ENCODE measurements at regions not wholly inside any gene's neighbourhood (a gene's known extent, or its start where the extent isn't known, plus 50 kb on each side); places are given as distances from the start of the nearest gene placed in this dataset.

DNA sequence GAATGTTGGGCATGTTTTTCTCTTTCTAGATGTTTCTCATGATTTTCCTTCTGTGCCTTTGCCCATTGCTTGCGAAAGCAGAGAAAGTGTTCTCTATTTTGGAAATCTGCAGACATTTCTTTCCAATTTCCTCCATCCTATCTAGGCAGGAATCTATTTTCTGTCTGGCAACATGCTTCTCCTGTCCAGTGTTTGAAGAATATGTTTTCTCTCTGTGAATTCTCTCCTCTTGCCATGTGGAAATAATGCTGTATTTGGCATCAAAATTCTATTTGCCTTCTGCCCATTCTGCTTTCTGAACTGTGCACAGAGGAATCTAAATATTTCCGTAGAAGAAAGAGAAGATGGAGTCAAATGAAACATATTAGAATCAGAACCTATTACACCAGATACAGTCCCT is 833.3 kb downstream of the CDH9 start:
- DNase-seq (ENCODE audit: low spot score): no peak

DNA sequence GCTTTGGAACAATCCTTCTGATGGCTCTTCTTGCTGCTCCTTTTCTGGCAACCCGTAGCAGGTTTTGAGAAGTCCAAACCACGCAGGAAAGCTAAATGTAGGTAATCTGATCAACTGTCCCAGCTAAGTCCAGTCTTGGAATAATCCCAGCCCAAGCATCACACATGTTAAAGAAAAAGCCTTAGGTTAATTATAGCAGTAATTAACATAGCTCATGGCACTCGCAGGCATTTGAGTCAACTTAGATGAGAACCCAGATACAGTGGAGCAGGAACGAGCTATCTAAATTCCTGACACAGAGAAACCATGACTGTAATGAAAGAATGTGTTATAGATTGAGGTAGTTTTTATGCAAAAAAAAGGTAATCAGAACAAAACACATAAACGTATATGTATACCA is 844.8 kb downstream of the CDH9 start:
- DNase-seq (ENCODE audit: low spot score): no peak

DNA sequence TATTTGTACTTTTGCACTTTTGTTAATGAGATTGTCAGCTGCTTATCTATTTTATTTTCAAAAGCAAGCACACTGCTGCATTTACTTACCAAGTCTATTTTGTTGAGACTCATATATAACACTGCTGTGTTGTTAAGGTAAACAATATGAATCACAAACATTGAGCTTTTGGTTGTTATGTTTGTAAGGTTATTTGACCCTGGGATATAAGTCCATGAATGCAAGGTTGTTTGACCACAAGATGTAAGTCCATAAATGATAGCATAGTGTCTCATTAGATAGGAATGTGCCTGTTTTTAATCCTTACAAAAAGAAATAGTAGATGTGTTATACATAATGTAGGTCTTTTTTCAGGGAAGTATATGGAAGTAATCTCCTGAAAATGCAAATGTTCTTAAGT is 845.9 kb downstream of the CDH9 start:
- no peak for DNase-seq (ENCODE audit: low spot score)

DNA sequence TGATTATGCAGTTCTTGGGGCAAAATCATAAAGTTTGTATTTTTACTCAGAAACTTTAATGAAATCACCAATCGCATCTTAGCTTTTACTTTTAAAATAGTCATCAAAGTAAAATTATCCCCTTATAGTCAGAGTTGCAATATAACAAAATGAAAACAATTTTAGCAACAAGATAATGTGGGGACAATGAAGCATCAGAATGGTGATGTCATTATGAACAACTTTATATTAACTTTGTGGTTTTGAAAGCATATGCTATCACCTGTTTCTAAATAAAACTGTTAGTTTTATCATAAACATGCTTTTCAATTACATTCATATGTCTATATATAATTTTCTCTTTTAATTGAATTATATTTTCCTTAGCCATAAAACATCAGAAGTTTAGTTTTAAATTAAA is 856.8 kb downstream of the CDH9 start:
- DNase-seq (ENCODE audit: low spot score): no peak

DNA sequence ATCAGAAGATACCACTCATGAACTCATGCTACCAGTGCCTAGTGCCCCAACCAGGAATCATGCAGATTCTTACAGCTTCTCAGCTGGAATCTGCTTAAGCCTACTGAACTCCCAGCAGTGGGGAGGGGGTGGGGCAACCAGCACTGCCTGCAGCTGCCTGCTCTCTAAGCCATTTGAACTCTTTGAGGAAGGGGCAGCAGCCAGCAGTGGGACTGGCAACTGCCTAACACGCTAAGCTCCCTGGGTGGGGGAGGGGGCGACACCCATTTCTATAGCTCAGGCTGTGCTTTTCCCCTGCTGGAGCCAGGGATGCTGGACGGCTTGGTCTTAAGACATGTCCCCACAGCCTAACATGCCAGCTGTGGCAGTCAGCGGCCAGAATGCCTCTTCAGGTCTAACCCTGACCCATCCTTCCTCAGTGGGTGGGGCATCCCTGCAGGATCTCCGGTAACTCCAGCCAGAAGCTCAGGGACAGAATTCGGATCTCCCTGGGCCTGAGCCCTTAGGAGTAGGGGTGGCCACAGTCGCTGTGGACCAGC is 889.7 kb downstream of the CDH9 start:
- peak; percentile 73 for DNase-seq (ENCODE audit: low spot score)

DNA sequence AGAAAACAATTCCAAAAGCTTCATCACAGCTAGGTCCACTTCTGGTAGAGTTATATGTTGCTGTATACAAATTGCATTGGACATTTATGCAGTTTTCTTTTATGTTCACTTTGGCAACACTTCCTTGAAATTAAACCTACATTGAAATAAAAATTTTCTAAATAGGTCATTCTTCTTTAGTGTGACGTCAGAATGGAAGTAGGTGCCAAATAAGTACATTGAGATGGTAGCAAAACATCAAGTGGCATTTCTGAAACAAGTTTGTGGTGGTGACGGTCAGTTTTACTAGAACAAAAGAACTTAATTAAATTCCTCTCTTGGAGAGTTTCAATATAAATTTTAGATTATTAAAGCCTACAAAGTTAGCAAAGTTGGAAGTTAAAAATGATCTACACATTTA is 895.1 kb downstream of the CDH9 start:
- no peak for DNase-seq (ENCODE audit: low spot score)

DNA sequence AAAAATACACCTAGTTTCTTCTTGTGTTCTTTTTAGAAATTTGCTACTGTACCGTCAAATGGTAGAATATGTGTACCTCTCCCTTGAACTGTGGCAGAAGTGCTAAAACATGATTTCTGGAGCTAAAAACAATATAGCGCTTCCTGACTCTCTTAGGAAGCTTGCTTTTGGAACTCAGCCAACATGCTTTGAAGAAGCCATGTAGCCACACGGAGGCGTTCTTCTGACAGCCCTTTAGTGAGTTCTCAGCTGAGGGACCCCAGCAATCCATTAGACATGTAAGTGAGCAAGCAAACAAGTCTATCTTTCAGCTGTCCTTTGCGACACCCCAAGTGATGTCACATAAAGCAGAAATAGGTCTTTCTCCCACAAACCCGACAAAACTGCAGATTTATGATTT is 917.0 kb downstream of the CDH9 start:
- DNase-seq (ENCODE audit: low spot score): peak; percentile 47

DNA sequence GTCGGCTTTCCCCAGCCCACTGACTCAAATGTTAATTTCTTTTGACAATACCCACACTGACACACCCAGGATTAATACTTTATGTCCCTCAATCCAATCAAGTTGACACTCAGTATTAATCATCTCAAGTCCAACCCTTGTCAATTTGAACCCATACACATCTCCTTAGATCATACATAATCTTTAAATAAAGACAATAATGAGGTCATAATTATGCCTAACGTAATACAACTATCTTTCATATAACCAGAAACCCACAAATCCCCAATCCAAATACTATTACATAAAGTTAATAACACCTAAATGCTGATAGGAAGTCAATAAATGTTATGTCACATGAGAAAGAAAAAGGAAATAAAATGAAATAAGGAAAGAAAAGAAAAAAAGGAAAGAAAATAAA is 934.2 kb downstream of the CDH9 start:
- no peak for DNase-seq (ENCODE audit: low spot score)

DNA sequence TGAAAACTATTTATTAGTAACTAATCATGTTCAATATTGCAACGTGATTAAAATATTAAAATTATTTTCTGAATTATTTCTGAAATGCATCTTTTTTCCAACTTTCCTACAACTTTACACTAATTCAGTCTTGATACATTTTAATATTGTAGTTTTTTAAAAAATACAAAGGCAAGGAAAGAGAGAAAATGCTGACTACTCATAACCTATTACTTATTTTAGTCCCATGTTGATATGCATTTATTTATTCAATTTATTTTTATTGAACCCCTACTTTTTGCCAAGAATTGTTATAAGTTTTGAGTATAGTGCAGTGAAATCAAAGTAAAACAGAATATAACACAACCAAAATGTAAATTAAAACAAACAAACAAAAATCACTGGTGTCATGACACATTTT is 978.2 kb downstream of the CDH9 start:
- no peak for DNase-seq (ENCODE audit: low spot score)

DNA sequence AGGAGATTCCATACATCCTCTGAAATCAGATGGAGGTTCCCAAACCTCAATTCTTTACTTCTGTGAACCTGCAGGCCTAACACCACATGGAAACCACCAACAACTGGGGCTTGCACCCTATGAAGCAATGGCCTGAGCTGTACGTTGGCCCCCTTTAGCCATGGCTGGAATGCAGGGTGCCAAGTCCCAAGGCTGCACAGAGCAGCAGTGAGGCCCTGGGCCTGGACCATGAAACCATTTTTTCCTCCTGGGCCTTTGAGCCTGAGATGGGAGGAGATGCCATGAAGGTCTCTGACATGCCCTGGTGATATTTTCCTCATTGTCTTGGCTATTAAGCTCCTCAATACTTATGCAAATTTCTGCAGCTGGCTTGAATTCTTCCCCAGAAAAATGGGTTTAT is 983.8 kb downstream of the CDH9 start:
- no peak for DNase-seq (ENCODE audit: low spot score)

DNA sequence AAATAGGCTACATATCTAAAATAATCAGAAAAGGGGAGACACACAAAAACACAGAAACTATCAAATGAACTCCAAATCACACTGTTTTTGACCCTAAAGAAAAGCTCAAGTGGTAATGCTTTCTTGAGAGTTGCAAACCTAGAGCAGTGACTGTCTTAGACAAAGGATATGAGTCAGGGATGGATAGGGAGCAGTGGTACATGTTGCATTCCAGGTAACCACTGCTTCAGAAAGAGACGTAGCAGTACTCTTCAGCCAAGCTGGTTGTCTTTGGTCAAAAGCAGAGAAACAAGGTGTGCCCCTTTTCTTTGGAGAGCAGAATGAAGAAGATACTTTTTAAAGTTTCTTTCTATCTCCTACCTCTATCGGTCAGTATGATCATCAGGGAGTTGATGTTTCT is 1003.6 kb downstream of the CDH9 start:
- DNase-seq (ENCODE audit: low spot score): no peak

DNA sequence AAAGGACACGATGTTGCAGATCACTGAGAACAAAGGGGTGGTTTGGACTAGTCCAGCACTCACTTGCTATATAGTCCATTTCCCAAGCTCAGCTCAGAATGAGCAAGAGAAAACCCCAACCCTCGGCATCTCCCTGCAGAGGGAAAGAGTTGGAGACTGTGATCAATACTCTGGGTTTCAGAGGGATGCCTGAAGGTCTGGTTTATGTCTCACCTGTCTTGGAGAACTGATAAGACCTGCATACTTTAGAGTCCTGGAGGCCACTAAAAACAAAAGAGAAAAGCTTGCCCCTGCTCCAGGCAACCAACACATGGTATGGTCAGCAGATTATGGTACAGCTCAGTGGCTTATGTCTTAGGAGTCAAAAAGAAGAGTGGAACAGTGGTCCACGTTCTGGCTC is 1006.9 kb downstream of the CDH9 start:
- no peak for DNase-seq (ENCODE audit: low spot score)

DNA sequence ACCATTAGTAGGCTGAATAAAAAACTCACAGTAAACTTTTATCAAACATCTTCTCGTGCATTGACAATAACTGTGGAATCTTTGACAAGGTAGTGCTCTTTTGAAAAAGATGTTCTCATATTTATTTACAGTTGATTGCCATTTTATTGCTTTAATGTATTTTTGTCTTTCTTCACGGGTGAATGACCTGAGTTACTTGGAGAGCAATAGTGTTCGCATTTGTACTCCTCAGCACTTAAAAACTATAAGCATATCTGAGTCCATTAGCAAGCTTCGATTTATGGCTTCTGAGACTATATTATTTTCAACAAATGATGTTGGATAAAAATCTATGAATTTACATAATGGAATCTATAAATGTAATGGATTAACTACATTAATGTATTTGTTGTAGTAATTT is 1012.3 kb downstream of the CDH9 start:
- DNase-seq (ENCODE audit: low spot score): no peak

DNA sequence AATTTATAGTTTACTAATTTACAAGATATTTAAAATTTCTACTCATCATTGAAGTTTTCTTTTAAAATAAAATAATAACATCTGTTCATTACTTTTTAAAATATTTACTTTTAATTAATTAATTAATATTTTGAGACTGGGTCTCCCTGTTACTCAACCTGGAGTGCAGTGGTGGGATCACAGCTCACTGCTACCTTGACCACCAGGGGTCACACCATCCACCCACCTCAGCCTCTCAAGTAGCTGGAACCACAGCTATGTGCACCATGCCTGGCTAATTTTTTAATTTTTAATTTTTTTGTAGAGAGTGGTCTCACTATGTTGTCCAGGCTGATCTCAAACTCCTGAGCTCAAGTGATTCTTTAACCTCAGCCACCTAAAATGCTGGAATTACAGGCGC is 1013.6 kb downstream of the CDH9 start:
- no peak for DNase-seq (ENCODE audit: low spot score)

DNA sequence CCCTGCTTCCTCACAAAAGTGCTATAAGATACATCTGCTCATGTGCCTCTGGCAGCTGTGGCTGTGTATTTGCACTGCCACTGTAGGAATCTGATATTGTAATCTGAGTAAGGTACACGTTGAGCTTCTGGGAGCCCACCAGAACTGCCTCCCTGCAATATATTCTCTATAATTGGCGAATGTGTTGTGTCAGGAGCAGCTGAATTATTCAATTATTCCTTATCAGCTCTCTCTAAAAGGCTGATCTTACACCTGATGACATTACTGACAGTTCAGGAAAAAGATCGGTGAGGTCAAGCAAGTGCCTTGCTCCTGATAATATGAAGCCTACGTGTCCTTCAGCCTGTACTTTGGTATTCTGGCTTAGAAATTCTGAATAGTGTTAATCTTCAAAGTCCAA is 1015.0 kb downstream of the CDH9 start:
- no peak for DNase-seq (ENCODE audit: low spot score)

DNA sequence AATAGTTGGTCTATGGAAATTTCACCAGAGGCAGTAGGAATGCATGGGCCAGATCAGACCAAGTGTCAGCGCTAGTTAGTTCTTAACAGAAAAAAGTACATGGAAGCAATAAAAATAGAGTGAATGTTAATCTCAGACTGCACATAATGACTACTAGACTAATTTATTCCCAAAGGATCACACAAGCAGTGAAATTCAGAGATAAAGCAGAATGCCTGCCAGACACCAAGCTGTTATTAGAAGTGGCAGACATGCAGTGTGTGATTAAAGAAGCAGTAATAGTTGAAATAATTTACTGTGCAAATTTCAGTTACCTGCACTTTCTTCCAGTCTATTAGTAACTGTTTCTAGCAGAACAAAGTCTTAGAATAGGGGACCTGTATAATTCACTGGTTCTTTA is 1024.2 kb downstream of the CDH9 start:
- DNase-seq (ENCODE audit: low spot score): no peak

DNA sequence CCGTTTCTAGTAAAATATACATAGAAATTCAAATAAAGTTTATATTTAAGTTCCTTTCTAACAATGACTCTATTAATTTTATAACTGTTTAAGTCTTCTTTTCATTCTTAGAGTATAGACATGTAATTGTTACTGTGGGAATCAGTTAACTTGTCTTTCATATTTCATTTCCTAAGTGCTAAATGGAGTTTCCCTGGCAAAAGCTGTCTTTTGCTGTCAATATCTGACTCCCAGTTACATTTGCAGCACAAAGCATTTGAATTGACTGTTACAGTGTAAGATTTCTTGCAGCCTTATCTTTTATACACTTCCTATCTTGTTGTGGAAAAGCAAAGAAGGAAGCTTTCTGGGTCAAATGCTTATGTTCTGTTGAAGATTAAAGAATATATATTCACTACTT is 1026.3 kb downstream of the CDH9 start:
- DNase-seq (ENCODE audit: low spot score): no peak

DNA sequence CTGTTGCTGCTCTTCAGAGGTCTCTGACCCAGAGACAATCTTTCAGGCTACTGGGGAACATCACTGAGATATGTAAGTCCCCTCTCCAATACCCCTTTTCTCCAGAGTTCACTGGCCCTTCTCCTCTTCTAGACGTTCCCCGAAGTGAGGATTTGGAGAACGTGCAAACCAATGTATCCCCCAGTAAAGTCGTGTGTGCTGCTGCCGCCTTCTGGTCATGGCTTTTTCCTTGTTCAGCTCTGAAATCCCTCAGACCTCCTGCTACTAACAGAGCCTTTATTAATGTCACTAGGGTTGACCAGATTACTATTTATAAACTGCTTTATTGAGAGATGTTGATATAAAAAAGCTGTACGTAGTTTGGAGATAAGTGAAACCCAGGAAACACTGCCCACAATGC is 1028.6 kb downstream of the CDH9 start:
- DNase-seq (ENCODE audit: low spot score): peak; percentile 47

DNA sequence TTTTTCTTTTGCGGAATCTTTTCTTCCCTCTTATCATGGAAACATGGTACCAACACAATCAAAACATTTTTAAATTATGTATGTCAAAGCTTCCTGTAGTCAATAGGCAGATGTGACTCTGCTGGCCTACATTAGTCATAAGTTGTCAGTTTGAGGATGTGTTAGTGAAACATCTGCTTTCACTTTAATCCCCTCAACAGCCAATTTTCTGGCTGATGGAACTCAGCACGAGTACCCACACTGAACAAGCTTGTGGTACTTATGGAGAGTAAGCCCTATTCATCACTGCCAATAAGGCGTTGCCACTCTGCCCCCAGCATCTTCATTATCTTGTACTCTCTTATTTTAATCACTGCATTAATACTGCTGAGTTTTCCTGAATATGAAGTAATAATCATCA is 1034.4 kb downstream of the CDH9 start:
- no peak for DNase-seq (ENCODE audit: low spot score)

DNA sequence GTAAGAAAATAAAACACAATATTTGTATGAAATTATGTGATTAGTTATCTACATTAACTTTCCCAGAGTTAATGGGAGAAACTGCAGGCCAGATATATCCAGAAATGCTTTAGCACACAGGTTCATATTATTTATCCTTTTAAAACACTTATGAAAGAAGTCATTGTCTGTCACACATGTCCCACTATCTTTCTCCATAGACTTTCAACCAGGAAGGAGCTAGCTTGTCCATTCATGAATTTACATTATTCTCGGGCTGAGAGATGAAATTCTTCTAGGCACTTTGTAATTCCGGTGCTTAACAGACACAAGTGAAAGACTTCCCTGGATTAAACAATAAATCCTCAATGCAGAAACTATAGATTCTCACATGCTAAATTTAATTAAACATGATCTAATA is 1043.2 kb downstream of the CDH9 start:
- DNase-seq (ENCODE audit: low spot score): no peak

DNA sequence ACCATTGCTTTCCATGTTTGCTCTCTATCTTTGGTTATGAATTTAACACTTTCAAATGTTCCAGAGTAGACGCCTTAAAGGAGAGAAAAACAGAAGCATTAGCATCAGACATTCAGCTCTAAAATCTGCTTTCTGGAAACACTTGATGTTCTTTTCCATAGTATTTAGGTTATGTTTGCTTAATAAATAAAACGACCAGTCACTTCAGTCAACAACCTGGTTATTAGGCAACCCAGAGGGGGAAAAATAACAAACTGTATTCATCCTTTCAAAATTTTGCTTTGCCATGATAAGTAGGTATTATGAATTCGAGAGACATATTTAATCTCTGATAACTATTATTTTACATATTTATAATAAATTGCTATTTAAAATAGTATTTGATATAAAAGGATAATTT is 1044.7 kb downstream of the CDH9 start:
- no peak for DNase-seq (ENCODE audit: low spot score)

DNA sequence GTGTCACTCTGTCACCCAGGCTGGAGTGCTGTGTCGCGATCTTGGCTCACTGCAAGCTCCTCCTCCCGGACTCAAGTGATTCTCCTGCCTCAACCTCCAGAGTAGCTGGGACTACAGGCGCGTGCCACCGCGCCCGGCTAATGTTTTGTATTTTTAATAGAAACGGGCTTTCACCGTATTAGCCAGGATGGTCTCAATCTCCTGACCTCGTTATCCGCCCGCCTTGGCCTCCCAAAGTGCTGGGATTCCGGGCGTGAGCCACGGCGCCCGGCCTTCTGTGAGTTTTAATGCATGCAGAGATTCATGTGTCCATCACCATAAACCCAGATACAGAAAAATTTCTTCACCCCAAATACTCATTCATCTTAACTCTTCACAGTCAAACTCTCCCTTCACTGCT is 1046.7 kb downstream of the CDH9 start:
- DNase-seq (ENCODE audit: low spot score): no peak

DNA sequence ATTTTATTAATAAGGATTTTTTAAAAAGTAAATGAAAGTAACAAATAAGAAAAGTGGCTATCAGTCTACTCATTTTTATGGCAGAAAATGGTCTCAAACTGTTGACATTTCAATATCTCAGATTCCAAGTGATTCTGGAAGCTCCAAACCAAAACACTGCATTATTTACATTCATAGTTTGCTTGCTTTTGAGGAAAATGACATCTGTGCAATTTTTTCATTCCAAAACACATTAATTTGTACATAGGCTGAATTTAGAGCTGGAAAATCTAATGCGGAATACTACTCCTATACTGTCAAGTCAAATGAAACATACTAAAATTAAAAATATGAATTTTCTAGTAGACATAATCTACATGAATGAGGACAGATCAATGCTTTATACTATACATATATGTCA is 1047.6 kb downstream of the CDH9 start:
- no peak for DNase-seq (ENCODE audit: low spot score)

DNA sequence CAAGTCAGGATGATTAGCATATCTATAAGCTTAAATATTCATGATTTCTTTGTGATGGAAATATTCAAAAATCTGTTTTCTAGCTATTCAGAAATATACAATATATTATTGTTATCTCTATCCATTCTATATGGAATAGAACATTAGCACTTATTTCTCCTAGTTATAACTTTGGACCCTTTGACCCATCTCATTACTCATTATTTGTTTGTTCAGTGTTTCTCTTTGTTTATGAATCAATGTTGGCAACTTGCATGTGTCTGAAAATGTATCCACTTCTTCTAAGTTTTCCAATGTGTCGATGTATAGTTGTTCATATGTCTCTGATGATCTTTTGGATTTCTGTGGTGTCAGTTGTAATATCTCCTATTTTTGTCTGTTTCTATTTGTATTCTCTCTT is 1059.3 kb downstream of the CDH9 start:
- no peak for DNase-seq (ENCODE audit: low spot score)

DNA sequence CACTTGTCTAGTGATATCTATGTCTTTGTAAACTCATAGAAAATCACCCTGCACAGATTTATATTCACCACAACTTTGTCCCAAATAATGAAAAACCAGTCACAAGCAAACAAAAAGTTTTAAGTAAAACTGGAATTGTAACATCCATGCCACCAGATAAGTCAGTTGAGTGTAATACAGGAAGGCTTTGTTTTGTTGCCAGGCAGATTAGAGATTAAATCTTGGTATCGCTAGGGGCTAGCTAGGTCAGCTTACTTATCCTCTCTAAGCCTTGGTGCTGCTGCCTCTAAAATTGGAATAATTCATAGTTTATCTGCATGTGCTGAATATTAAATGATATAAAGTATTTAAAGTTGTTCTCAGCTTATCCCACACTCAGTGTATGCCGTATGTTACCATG is 1062.5 kb downstream of the CDH9 start:
- DNase-seq (ENCODE audit: low spot score): no peak

Data from ecto neural progenitor cell (in vitro differentiated cells).